GM23338 (cell line): ENCODE measurements at regions not wholly inside any gene's neighbourhood (a gene's known extent, or its start where the extent isn't known, plus 50 kb on each side); places are given as distances from the start of the nearest gene placed in this dataset.

Experiments
- ATAC-seq: fragments of 200-7000 bp; cut with Tn5 transposase; 3 replicates; pipeline ENCODE4 v1.9.1; 2020
- DNase-seq: peaks from one replicate; pipeline ENCODE4 v3.0.0-alpha.2; 2015; ENCODE audit warnings: low spot score
- H2AFZ ChIP-seq: fragments of 200-600 bp; sonication (generic); 2 replicates; pipeline ENCODE4 v1.8.0; 2016; ENCODE audit warnings: antibody characterized with exemption, mild to moderate bottlenecking, moderate library complexity
- H3F3A ChIP-seq: fragments of 200-600 bp; sonication (generic); replicated peaks from 2 replicates; pipeline ENCODE4 v1.8.0; 2017; ENCODE audit warnings: antibody characterized with exemption, mixed run types, low read depth
- H3K27ac ChIP-seq: fragments of 200-600 bp; sonication (generic); 2 replicates; pipeline ENCODE4 v1.6.1; 2016; ENCODE audit warnings: low read depth
- H3K27me3 ChIP-seq: fragments of 200-600 bp; sonication (generic); 2 replicates; pipeline ENCODE4 v1.8.0; 2016; ENCODE audit warnings: mild to moderate bottlenecking, mixed run types, moderate library complexity; ENCODE audit not compliant: insufficient read depth
- H3K36me3 ChIP-seq: fragments of 200-600 bp; sonication (generic); 2 replicates; pipeline ENCODE4 v1.8.0; 2016; ENCODE audit warnings: mild to moderate bottlenecking; ENCODE audit not compliant: insufficient read depth
- H3K4me1 ChIP-seq: fragments of 200-600 bp; sonication (generic); 2 replicates; pipeline ENCODE4 v1.8.0; 2016; ENCODE audit warnings: mild to moderate bottlenecking, moderate library complexity; ENCODE audit not compliant: insufficient read depth
- H3K4me2 ChIP-seq: fragments of 200-600 bp; sonication (generic); 2 replicates; pipeline ENCODE4 v1.7.1; 2017; ENCODE audit warnings: mixed run types
- H3K4me3 ChIP-seq: fragments of 200-600 bp; sonication (generic); 2 replicates; pipeline ENCODE4 v1.6.1; 2016; ENCODE audit warnings: mixed run types
- H3K79me2 ChIP-seq: fragments of 200-600 bp; sonication (generic); replicated peaks from 2 replicates; pipeline ENCODE4 v1.8.0; 2017; ENCODE audit warnings: mild to moderate bottlenecking; ENCODE audit not compliant: insufficient read depth
- H3K9me2 ChIP-seq: fragments of 200-600 bp; sonication (generic); 2 replicates; pipeline ENCODE4 v1.8.0; 2017; ENCODE audit not compliant: insufficient read depth
- H4K20me1 ChIP-seq: fragments of 200-600 bp; sonication (generic); replicated peaks from 2 replicates; pipeline ENCODE4 v1.8.0; 2017; ENCODE audit warnings: mild to moderate bottlenecking; ENCODE audit not compliant: insufficient read depth
- H3K27ac Mint-ChIP-seq: 2 replicates; pipeline ENCODE4 v1.8.0; 2020; ENCODE audit warnings: inconsistent platforms, mild to moderate bottlenecking, moderate library complexity, mixed read lengths
- H3K27me3 Mint-ChIP-seq: 3 replicates; pipeline ENCODE4 v1.8.0; 2022; ENCODE audit warnings: low read depth, mild to moderate bottlenecking, moderate library complexity, mixed read lengths, inconsistent platforms; ENCODE audit not compliant: insufficient read depth, poor library complexity
- H3K36me3 Mint-ChIP-seq: 3 replicates; pipeline ENCODE4 v1.8.0; 2021; ENCODE audit warnings: low read depth, mild to moderate bottlenecking, inconsistent platforms, moderate library complexity, mixed read lengths
- H3K4me1 Mint-ChIP-seq: 3 replicates; pipeline ENCODE4 v1.8.0; 2020; ENCODE audit warnings: mild to moderate bottlenecking, inconsistent platforms, mixed read lengths
- H3K4me3 Mint-ChIP-seq: 3 replicates; pipeline ENCODE4 v1.8.0; 2021; ENCODE audit warnings: moderate library complexity, mild to moderate bottlenecking, inconsistent platforms, mixed read lengths
- H3K9me3 Mint-ChIP-seq: 3 replicates; pipeline ENCODE4 v1.8.0; 2020; ENCODE audit warnings: moderate library complexity, mild to moderate bottlenecking, inconsistent platforms, mixed read lengths
- EZH2 ChIP-seq: fragments of 200-600 bp; sonication (generic); IDR thresholded peaks from one replicate; pipeline ENCODE4 v1.8.0; 2017; ENCODE audit warnings: antibody characterized with exemption, mild to moderate bottlenecking, low read depth; ENCODE audit not compliant: unreplicated experiment
- JUNB ChIP-seq: IDR thresholded peaks from one replicate; pipeline ENCODE4 v1.6.1; 2016; ENCODE audit warnings: antibody characterized with exemption; ENCODE audit not compliant: unreplicated experiment
- NANOG ChIP-seq: IDR thresholded peaks from 2 replicates; pipeline ENCODE4 v1.6.1; 2016; ENCODE audit warnings: antibody characterized with exemption, borderline replicate concordance
- POLR2AphosphoS5 ChIP-seq: IDR thresholded peaks from 2 replicates; pipeline ENCODE4 v1.6.1; 2016; ENCODE audit warnings: antibody characterized with exemption, low read depth
- ZNF114 ChIP-seq: fragments of 250-450 bp; sonication (Bioruptor Pico); IDR thresholded peaks from 2 replicates; pipeline ENCODE4 v1.5.0; 2020; ENCODE audit warnings: mild to moderate bottlenecking, moderate library complexity
- ZNF331 ChIP-seq: fragments of 250-450 bp; sonication (Bioruptor Pico); IDR thresholded peaks from 2 replicates; pipeline ENCODE4 v1.5.0; 2020; ENCODE audit warnings: low read depth, mild to moderate bottlenecking, moderate library complexity
- TF ChIP-seq, protein P1 (sequence below): IDR thresholded peaks from 2 replicates; pipeline ENCODE4 v1.6.1; 2016; ENCODE audit warnings: antibody characterized with exemption
- TF ChIP-seq, protein P2 (sequence below): IDR thresholded peaks from one replicate; pipeline ENCODE4 v1.6.1; 2018; ENCODE audit warnings: antibody characterized with exemption; ENCODE audit not compliant: unreplicated experiment
- TF ChIP-seq, protein P3 (sequence below), 2 experiments: fragments of 200-600 bp in 1 of 2; sonication (generic) in 1 of 2; conservative IDR thresholded peaks; 2 replicates each; pipeline versions ENCODE4 v1.5.1 to v1.6.1; 2016 to 2017; ENCODE audit warnings: antibody characterized with exemption in 2 of 2, low read depth in 2 of 2, mild to moderate bottlenecking in 2 of 2, moderate library complexity in 1 of 2
- TF ChIP-seq, protein P4 (sequence below): fragments of 250-450 bp; sonication (Bioruptor Pico); IDR thresholded peaks from 2 replicates; pipeline ENCODE4 v1.5.0; 2020; ENCODE audit warnings: mild to moderate bottlenecking, moderate library complexity

DNA sequence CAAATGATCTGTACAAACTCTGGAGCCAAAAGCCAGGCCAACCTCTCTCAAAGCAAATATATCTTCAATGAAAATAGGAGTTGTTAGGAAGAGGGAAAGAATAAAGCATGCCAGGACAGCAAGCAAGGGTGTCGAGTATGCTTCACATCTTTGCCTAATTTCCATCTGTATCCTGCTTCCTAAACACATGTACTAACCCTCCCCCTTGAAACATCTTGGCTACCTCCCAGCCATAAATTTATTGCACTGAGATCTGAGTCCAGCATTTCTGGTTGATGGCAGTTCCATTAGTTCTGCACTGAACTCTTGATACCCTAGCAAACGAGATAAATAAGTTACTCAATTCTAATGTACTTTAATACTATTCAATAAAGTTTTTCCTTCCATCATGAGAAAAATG, 430.5 kb upstream of the TRAM1L1 start:
- no peak overlapping the region for H3K27ac ChIP-seq
- TF ChIP-seq ZNF331 (CRISPR knock-in tag) (no peak), JUNB (no peak)
- no peaks in the 10 kb centered on the region for H3K36me3 ChIP-seq
- peaks cover 8% of the 10 kb centered on the region; the same call in 1 of the 3 replicates for H3K4me1 Mint-ChIP-seq
- H3K9me2 ChIP-seq = no peaks in the 10 kb centered on the region
- H4K20me1 ChIP-seq = no peaks in the 10 kb centered on the region
- no peaks in the 10 kb centered on the region for H3K79me2 ChIP-seq
- H3K36me3 Mint-ChIP-seq = no peaks in the 10 kb centered on the region; the same call in 2 of the 3 replicates
- H3K4me3 ChIP-seq = no peak overlapping the region
- ATAC-seq (no peak), DNase-seq (no peak)
- H3K4me2 ChIP-seq = no peak overlapping the region
- H2AFZ ChIP-seq = no peak overlapping the region
- no peaks in the 10 kb centered on the region for H3K27me3 ChIP-seq
- H3K27ac Mint-ChIP-seq = no peak overlapping the region
- H3K27me3 Mint-ChIP-seq = no peaks in the 10 kb centered on the region
- no peaks in the 10 kb centered on the region for H3K4me1 ChIP-seq
- peaks cover 15% of the 10 kb centered on the region; the same call in 2 of the 3 replicates for H3K9me3 Mint-ChIP-seq
- no peaks in the 10 kb centered on the region for H3F3A ChIP-seq
- no peak overlapping the region for H3K4me3 Mint-ChIP-seq

DNA sequence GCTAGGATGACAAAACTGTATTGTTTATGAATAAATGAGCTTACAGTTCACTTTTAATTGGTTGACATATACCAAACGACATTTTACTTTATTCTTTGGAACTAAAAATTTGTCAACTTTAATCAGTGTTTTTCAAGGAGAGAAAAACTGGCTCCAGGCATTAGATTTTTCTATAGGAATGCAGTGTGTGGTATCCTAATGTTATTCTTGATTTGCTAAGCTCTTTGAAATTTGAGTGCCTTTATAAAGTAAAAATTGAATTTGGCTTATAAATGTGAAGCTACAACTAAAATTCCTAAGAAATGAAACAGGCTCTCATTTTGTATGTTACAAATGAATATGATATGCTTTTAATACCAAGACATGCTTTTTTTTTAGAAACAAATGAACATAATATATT, 442.2 kb upstream of the TRAM1L1 start:
- Histone ChIP-seq H3K36me3 (no peaks in the 10 kb centered on the region), H2AFZ (no peak overlapping the region), H3K4me2 (no peak overlapping the region), H3K27ac (no peak overlapping the region), H3K4me3 (no peak overlapping the region), H3K79me2 (no peaks in the 10 kb centered on the region), H4K20me1 (no peaks in the 10 kb centered on the region), H3F3A (no peaks in the 10 kb centered on the region), H3K4me1 (no peaks in the 10 kb centered on the region), H3K9me2 (no peaks in the 10 kb centered on the region), H3K27me3 (no peaks in the 10 kb centered on the region)
- Mint-ChIP-seq H3K27me3 (peaks cover 3% of the 10 kb centered on the region), H3K9me3 (no peaks in the 10 kb centered on the region), H3K4me1 (no peaks in the 10 kb centered on the region), H3K4me3 (no peak overlapping the region), H3K27ac (no peak overlapping the region), H3K36me3 (no peaks in the 10 kb centered on the region)
- no peak for DNase-seq
- ATAC-seq = no peak
- TF ChIP-seq JUNB (no peak), EZH2 (no peak), POLR2AphosphoS5 (no peak), NANOG (no peak), ZNF114 (CRISPR knock-in tag) (no peak)
- TF ChIP-seq, protein P1, sequence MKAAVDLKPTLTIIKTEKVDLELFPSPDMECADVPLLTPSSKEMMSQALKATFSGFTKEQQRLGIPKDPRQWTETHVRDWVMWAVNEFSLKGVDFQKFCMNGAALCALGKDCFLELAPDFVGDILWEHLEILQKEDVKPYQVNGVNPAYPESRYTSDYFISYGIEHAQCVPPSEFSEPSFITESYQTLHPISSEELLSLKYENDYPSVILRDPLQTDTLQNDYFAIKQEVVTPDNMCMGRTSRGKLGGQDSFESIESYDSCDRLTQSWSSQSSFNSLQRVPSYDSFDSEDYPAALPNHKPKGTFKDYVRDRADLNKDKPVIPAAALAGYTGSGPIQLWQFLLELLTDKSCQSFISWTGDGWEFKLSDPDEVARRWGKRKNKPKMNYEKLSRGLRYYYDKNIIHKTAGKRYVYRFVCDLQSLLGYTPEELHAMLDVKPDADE = no peak
- TF ChIP-seq, protein P2, sequence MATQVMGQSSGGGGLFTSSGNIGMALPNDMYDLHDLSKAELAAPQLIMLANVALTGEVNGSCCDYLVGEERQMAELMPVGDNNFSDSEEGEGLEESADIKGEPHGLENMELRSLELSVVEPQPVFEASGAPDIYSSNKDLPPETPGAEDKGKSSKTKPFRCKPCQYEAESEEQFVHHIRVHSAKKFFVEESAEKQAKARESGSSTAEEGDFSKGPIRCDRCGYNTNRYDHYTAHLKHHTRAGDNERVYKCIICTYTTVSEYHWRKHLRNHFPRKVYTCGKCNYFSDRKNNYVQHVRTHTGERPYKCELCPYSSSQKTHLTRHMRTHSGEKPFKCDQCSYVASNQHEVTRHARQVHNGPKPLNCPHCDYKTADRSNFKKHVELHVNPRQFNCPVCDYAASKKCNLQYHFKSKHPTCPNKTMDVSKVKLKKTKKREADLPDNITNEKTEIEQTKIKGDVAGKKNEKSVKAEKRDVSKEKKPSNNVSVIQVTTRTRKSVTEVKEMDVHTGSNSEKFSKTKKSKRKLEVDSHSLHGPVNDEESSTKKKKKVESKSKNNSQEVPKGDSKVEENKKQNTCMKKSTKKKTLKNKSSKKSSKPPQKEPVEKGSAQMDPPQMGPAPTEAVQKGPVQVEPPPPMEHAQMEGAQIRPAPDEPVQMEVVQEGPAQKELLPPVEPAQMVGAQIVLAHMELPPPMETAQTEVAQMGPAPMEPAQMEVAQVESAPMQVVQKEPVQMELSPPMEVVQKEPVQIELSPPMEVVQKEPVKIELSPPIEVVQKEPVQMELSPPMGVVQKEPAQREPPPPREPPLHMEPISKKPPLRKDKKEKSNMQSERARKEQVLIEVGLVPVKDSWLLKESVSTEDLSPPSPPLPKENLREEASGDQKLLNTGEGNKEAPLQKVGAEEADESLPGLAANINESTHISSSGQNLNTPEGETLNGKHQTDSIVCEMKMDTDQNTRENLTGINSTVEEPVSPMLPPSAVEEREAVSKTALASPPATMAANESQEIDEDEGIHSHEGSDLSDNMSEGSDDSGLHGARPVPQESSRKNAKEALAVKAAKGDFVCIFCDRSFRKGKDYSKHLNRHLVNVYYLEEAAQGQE = no peak
- TF ChIP-seq, protein P3, sequence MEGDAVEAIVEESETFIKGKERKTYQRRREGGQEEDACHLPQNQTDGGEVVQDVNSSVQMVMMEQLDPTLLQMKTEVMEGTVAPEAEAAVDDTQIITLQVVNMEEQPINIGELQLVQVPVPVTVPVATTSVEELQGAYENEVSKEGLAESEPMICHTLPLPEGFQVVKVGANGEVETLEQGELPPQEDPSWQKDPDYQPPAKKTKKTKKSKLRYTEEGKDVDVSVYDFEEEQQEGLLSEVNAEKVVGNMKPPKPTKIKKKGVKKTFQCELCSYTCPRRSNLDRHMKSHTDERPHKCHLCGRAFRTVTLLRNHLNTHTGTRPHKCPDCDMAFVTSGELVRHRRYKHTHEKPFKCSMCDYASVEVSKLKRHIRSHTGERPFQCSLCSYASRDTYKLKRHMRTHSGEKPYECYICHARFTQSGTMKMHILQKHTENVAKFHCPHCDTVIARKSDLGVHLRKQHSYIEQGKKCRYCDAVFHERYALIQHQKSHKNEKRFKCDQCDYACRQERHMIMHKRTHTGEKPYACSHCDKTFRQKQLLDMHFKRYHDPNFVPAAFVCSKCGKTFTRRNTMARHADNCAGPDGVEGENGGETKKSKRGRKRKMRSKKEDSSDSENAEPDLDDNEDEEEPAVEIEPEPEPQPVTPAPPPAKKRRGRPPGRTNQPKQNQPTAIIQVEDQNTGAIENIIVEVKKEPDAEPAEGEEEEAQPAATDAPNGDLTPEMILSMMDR (conservative IDR thresholded peaks at IDR 0.05; ENCODE audit: low read depth in 2 of 2) = no peak
- TF ChIP-seq, protein P4, sequence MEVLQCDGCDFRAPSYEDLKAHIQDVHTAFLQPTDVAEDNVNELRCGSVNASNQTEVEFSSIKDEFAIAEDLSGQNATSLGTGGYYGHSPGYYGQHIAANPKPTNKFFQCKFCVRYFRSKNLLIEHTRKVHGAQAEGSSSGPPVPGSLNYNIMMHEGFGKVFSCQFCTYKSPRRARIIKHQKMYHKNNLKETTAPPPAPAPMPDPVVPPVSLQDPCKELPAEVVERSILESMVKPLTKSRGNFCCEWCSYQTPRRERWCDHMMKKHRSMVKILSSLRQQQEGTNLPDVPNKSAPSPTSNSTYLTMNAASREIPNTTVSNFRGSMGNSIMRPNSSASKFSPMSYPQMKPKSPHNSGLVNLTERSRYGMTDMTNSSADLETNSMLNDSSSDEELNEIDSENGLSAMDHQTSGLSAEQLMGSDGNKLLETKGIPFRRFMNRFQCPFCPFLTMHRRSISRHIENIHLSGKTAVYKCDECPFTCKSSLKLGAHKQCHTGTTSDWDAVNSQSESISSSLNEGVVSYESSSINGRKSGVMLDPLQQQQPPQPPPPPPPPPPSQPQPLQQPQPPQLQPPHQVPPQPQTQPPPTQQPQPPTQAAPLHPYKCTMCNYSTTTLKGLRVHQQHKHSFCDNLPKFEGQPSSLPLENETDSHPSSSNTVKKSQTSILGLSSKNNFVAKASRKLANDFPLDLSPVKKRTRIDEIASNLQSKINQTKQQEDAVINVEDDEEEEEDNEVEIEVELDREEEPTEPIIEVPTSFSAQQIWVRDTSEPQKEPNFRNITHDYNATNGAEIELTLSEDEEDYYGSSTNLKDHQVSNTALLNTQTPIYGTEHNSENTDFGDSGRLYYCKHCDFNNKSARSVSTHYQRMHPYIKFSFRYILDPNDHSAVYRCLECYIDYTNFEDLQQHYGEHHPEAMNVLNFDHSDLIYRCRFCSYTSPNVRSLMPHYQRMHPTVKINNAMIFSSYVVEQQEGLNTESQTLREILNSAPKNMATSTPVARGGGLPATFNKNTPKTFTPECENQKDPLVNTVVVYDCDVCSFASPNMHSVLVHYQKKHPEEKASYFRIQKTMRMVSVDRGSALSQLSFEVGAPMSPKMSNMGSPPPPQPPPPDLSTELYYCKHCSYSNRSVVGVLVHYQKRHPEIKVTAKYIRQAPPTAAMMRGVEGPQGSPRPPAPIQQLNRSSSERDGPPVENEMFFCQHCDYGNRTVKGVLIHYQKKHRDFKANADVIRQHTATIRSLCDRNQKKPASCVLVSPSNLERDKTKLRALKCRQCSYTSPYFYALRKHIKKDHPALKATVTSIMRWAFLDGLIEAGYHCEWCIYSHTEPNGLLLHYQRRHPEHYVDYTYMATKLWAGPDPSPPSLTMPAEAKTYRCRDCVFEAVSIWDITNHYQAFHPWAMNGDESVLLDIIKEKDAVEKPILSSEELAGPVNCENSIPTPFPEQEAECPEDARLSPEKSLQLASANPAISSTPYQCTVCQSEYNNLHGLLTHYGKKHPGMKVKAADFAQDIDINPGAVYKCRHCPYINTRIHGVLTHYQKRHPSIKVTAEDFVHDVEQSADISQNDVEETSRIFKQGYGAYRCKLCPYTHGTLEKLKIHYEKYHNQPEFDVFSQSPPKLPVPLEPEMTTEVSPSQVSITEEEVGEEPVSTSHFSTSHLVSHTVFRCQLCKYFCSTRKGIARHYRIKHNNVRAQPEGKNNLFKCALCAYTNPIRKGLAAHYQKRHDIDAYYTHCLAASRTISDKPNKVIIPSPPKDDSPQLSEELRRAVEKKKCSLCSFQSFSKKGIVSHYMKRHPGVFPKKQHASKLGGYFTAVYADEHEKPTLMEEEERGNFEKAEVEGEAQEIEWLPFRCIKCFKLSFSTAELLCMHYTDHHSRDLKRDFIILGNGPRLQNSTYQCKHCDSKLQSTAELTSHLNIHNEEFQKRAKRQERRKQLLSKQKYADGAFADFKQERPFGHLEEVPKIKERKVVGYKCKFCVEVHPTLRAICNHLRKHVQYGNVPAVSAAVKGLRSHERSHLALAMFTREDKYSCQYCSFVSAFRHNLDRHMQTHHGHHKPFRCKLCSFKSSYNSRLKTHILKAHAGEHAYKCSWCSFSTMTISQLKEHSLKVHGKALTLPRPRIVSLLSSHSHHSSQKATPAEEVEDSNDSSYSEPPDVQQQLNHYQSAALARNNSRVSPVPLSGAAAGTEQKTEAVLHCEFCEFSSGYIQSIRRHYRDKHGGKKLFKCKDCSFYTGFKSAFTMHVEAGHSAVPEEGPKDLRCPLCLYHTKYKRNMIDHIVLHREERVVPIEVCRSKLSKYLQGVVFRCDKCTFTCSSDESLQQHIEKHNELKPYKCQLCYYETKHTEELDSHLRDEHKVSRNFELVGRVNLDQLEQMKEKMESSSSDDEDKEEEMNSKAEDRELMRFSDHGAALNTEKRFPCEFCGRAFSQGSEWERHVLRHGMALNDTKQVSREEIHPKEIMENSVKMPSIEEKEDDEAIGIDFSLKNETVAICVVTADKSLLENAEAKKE (CRISPR knock-in tag) = no peak
